ENCODE measurements at regions not wholly inside any gene's neighbourhood (a gene's known extent, or its start where the extent isn't known, plus 50 kb on each side); places are given as distances from the start of the nearest gene placed in this dataset.

DNA sequence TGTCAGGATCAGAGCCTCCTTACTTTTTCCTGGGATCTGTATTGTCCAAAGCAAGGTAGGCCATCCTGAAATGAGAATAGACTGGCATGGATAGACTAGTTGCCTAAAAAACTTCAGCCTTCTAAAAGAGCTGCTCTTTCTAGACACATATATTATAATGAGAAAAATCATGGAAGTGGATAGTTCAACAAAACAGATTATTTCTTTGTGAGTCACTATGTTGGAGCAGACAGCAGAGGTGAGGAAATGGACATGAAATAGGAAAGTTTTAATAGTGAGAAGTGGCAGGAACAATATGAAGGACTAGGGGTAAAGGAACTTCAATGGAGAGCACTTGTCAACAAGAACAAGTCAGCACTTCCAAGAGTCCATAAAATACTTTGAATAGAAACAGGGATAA, 101.9 kb upstream of the ANO3 start:
- no peak for TF ChIP-seq POLR2A (IDR thresholded peaks at IDR 0.05; ENCODE audit: borderline replicate concordance, extremely low read depth, insufficient read depth, insufficient read length)
- TF ChIP-seq, protein P1, sequence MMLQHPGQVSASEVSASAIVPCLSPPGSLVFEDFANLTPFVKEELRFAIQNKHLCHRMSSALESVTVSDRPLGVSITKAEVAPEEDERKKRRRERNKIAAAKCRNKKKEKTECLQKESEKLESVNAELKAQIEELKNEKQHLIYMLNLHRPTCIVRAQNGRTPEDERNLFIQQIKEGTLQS (IDR thresholded peaks at IDR 0.05), result no peak
- no peak for TF ChIP-seq FOSL1 (IDR thresholded peaks at IDR 0.05; ENCODE audit: low read depth)
- TF ChIP-seq POLR2AphosphoS5 (IDR thresholded peaks at IDR 0.05; ENCODE audit: low read depth, low read length), result no peak
- TF ChIP-seq, protein P2, sequence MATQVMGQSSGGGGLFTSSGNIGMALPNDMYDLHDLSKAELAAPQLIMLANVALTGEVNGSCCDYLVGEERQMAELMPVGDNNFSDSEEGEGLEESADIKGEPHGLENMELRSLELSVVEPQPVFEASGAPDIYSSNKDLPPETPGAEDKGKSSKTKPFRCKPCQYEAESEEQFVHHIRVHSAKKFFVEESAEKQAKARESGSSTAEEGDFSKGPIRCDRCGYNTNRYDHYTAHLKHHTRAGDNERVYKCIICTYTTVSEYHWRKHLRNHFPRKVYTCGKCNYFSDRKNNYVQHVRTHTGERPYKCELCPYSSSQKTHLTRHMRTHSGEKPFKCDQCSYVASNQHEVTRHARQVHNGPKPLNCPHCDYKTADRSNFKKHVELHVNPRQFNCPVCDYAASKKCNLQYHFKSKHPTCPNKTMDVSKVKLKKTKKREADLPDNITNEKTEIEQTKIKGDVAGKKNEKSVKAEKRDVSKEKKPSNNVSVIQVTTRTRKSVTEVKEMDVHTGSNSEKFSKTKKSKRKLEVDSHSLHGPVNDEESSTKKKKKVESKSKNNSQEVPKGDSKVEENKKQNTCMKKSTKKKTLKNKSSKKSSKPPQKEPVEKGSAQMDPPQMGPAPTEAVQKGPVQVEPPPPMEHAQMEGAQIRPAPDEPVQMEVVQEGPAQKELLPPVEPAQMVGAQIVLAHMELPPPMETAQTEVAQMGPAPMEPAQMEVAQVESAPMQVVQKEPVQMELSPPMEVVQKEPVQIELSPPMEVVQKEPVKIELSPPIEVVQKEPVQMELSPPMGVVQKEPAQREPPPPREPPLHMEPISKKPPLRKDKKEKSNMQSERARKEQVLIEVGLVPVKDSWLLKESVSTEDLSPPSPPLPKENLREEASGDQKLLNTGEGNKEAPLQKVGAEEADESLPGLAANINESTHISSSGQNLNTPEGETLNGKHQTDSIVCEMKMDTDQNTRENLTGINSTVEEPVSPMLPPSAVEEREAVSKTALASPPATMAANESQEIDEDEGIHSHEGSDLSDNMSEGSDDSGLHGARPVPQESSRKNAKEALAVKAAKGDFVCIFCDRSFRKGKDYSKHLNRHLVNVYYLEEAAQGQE (IDR thresholded peaks at IDR 0.05; ENCODE audit: low read depth), result no peak
- no peak for TF ChIP-seq CEBPB (IDR thresholded peaks at IDR 0.05; ENCODE audit: low read depth)
- TF ChIP-seq, protein P3, sequence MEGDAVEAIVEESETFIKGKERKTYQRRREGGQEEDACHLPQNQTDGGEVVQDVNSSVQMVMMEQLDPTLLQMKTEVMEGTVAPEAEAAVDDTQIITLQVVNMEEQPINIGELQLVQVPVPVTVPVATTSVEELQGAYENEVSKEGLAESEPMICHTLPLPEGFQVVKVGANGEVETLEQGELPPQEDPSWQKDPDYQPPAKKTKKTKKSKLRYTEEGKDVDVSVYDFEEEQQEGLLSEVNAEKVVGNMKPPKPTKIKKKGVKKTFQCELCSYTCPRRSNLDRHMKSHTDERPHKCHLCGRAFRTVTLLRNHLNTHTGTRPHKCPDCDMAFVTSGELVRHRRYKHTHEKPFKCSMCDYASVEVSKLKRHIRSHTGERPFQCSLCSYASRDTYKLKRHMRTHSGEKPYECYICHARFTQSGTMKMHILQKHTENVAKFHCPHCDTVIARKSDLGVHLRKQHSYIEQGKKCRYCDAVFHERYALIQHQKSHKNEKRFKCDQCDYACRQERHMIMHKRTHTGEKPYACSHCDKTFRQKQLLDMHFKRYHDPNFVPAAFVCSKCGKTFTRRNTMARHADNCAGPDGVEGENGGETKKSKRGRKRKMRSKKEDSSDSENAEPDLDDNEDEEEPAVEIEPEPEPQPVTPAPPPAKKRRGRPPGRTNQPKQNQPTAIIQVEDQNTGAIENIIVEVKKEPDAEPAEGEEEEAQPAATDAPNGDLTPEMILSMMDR (IDR thresholded peaks at IDR 0.05 in 2 of 3, conservative IDR thresholded peaks at IDR 0.05 in 1 of 3; ENCODE audit: borderline replicate concordance in 1 of 3, insufficient read depth in 1 of 3, low read depth in 2 of 3, low read length in 2 of 3), result no peak
- no peak for TF ChIP-seq YY1 (IDR thresholded peaks at IDR 0.05; ENCODE audit: extremely low read depth, insufficient replicate concordance, low read depth, low read length)
- no peak for TF ChIP-seq EZH2 (IDR thresholded peaks at IDR 0.05)
- TF ChIP-seq RAD21 (IDR thresholded peaks at IDR 0.05; ENCODE audit: low read depth), result no peak
- no peak for TF ChIP-seq EZH2phosphoT487 (IDR thresholded peaks at IDR 0.05; ENCODE audit: borderline replicate concordance)
- TF ChIP-seq ZFX (IDR thresholded peaks at IDR 0.05), result no peak

All from HCT116 (cell line).